Hematopoietic multipotent progenitor cell treated with erythropoietin and hydrocortisone succinate and interleukin-3 and kit ligand, for 15 days (in vitro differentiated cells): ENCODE measurements at regions not wholly inside any gene's neighbourhood (a gene's known extent, or its start where the extent isn't known, plus 50 kb on each side); places are given as distances from the start of the nearest gene placed in this dataset.

ENCODE experiments used
- DNase-seq: peaks from one replicate; pipeline ENCODE4 v3.0.0-alpha.2; 2015; ENCODE audit warnings: low spot score

DNA sequence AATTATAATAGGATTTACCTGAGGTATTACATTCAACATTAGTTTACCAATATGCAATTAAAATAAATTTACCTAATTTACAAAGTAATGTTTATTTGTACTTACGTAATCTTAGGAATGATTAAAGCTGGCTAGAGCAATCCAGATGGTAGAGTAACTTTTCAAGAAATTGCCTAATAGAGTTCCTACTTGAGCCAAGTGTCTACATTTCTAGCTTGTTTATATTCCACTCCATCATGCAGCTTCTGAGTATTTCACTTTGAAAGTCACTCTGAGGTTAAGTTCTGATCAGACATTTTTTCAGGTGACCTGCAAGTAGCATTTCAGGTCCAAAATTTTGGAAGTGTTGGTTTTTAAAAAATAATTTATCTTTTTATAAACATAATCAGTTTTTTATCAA, 1080.7 kb downstream of the TRHDE start:
- no peak for DNase-seq

GRCh38 chr12:73361156-73361863, 1089.1 kb downstream of the TRHDE start:
- no peak for DNase-seq

- DNase-seq, result no peak
Observed at GRCh38 chr12:73361864-73362230, 1089.7 kb downstream of the TRHDE start.

DNA sequence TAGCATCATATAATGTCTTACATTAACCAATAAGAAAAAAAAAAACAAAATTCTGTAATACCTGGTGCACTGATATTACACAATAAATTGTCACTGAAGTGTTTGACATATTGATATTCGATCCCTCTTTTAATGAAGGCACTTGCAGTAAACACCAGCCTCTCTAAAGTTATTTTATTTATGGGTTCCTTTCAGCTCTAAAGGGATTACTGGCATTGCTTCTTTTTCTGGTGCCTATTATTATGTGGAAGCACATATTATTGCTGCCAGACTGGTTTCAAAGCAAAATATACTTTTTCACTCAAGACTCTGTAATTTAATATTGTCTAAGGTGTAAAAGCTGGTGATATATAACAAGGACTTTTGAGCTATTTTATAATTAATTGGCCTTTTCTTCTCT, 1090.5 kb downstream of the TRHDE start:
- DNase-seq, result no peak

GRCh38 chr12:73372856-73373255, 1100.7 kb downstream of the TRHDE start:
- no peak for DNase-seq

DNA sequence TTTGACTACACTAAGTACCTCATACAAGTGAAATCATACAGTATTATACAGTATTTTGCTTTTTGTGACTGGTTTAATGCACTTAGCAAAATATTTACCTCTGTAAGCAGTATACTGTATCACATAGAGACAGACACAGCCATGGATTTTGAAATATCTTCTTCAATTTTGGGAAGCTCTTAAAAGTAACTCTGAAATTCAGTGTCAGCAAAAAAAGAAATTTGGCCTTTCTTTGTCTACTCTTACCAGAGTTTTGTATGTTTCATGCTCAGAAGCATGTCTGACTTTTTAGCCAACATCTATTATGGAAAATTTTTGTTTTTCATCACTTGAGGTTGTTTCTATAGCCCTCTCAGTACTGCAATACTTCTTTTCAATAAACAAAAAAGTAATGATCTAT, 1102.2 kb downstream of the TRHDE start:
- DNase-seq, result no peak

- DNase-seq, result no peak
Observed at GRCh38 chr12:73383584-73384222, 1111.5 kb downstream of the TRHDE start.

DNA sequence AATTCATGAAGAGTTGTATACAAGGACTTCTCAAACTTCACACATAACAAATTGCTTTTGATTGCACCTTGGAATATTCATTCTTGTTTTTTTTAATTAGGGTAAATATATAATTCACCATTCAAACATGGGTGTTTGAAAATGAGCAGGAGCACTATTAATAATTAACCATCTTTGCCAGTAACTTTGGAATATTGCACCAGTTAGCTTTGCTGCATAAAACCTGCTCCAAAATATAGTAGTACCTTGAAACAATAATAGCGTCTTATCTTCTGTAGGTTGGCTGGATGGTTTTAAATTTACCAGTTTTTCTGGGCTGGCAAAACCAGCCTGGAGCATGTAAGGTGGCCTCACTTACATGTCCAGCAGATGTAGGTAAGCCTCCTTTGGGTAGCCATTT, 1112.4 kb downstream of the TRHDE start:
- DNase-seq, result no peak

GRCh38 chr12:73390261-73390660, 1118.1 kb downstream of the TRHDE start:
- DNase-seq, result no peak

DNA sequence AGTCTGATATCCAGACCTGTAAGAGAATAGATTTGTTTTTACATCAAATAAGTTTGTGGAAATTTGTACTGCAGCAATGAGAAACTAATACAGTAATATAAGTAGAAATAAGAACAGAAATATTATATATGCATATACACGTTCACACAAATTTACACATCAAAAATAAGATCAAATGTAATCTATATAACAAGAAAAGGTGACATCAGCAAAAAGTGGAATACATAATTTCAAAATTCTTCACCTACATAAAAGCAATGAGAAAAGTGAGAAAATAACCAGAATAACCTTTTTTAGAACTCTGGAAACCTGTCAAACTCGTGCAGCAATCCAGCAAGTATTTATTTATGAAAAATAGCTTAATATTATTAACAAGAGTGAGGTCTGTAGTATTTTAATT, 1124.6 kb upstream of the ATXN7L3B start:
- no peak for DNase-seq

DNA sequence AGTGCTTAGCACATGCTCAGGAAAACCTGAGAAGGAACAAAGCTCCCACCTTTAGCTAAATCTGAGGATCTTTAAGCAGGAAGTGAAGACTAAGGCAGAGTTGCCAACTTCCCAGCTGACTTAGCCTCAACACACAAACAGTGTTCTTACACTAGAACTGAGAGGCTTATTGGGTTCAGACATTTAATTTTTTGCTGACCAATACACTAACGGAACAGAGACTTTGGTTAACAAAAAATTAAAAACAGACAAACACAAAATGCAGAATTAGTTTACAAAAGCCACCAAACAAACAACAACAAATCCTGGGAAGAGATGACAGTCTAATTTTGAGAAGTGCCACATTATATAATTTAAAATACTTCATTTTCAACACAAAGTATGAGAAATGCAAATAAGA, 1123.7 kb upstream of the ATXN7L3B start:
- DNase-seq, result no peak

- DNase-seq, result no peak
Observed at GRCh38 chr12:73414926-73415325, 1122.7 kb upstream of the ATXN7L3B start.

DNA sequence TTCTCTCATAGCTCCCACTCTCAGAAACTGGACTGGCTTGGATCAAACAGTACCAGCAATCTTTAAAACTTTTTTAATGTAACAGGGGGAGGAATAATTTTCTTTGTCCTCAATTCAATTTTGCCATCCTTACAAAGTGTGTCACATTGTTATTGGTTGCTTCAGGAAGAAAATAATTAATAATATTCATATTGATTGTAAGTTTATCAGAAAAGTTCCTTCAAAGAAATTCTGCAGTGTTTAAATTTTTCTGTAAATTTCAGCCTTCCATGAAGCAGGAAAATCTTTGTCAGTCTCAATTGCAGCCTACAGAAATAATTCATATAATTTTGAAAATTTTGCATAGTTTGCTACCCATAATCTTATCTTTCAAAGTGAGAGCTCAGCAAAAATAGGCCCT, 1119.1 kb upstream of the ATXN7L3B start:
- no peak for DNase-seq

- DNase-seq, result no peak
Observed at GRCh38 chr12:73421832-73422231, 1115.8 kb upstream of the ATXN7L3B start.

DNA sequence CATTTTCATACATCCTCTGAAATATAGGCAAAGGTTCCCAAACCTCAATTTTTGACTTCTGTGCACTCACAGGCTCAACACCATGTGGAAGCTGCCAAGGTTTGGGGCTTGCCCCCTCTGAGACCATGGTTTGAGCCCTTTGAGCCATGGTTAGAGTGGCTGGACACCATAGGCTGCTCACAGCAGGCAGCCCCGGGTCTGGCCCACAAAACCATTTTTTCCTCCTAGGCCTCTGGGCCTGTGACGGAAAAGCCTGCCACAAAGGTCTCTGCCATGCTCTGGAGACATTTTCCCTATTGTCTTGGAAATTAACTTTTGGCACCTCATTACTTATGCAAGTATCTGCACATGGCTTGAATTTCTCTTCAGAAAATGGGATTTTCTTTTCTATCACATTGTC, 1113.2 kb upstream of the ATXN7L3B start:
- no peak for DNase-seq

- no peak for DNase-seq
Observed at GRCh38 chr12:73445658-73446324, 1091.8 kb upstream of the ATXN7L3B start.

- no peak for DNase-seq
Observed at GRCh38 chr12:73452672-73453469, 1084.8 kb upstream of the ATXN7L3B start.

DNA sequence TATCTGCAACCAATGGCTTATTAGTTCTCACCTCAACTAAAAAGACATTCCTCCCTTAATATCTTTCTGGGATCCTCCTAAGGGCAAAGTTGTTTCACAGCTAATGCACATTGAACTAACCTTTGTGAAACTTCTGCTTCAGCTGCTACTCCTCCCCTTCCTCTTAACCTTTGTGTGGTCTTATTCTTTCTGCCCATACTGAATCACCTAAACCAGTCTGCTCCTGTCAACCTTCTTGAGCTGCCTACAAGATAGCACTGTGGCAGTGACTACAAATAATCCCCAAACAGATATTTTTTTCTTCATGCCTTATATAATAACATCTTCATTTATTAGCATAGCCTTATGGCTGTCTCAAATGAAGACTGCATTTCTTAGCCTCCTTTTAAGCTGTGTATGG, 1077.4 kb upstream of the ATXN7L3B start:
- no peak for DNase-seq

GRCh38 chr12:73465106-73465505, 1072.5 kb upstream of the ATXN7L3B start:
- DNase-seq, result no peak

DNA sequence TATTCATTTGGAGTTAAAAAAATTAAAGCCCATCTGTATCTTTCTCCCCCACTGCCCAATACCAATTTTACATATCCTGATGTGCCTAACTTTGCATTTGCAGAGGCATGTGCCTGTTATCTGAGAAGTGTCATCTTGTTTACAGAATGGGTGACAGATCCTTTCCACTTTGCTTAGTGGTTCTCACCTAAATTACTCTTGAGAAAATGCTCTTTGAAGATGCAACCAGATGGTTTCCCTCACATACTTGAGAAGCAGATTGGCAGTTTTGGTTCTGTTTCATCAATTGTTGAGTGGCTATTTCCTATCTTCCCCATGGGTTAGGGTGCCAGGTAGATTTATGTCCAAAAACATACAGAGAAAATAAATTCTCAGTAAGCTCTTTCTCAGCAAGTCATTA, 1051.4 kb upstream of the ATXN7L3B start:
- DNase-seq, result no peak

GRCh38 chr12:73506611-73507010, 1031.0 kb upstream of the ATXN7L3B start:
- no peak for DNase-seq

DNA sequence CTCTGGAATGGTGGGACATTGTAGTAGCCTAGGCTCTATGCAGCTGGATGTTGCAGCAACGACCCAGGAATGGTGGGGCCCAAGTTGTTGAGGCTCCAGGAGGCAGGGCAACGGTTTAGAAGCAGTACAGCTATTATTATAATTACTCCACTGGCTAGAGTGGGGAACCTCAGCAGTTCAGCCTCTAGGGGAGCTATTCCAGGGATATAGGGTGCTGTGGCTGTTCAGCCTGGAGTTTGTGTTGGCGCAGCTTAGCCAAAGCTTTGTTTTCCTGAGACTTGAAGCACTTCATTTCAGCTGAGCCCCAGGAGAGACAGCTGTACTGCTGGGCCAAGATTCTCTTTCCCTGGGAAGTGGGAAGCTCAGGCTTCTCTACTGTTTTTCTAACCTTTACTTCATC, 1023.0 kb upstream of the ATXN7L3B start:
- no peak for DNase-seq

GRCh38 chr12:73517859-73518258, 1019.8 kb upstream of the ATXN7L3B start:
- DNase-seq, result no peak
